Loucy (cell line): ENCODE measurements at regions not wholly inside any gene's neighbourhood (a gene's known extent, or its start where the extent isn't known, plus 50 kb on each side); places are given as distances from the start of the nearest gene placed in this dataset.

ENCODE experiments used
- CTCF ChIP-seq: fragments of 200-600 bp; sonication (generic); conservative IDR thresholded peaks from 2 replicates; pipeline ENCODE4 v1.5.1; 2014; ENCODE audit warnings: mild to moderate bottlenecking, antibody characterized with exemption, low read length
- EZH2phosphoT487 ChIP-seq: fragments of 200-600 bp; IDR thresholded peaks from 2 replicates; pipeline ENCODE4 v1.6.1; 2018; ENCODE audit warnings: antibody characterized with exemption, mild to moderate bottlenecking, moderate library complexity, borderline replicate concordance

- TF ChIP-seq CTCF (no peak), EZH2phosphoT487 (no peak)
These were observed 83.1 kb downstream of the PDCL3 start for GRCh38 chr2:100645695-100646429.
